Lung (tissue), 11 donors: ENCODE measurements at regions not wholly inside any gene's neighbourhood (a gene's known extent, or its start where the extent isn't known, plus 50 kb on each side); places are given as distances from the start of the nearest gene placed in this dataset.
"Not testable (repeated sequence)": the region's sequence is repeated elsewhere in the genome, so short reads cannot be mapped to it uniquely, and the experiment has no call there.

Experiments
- ATAC-seq: fragments of 200-7000 bp; cut with Tn5 transposase; one replicate; pipeline ENCODE4 v1.9.1; 2020; ENCODE audit warnings: moderate number of reproducible peaks; ENCODE audit not compliant: insufficient read depth, low FRiP score
- DNase-seq, 3 donors: peaks; one replicate each; pipeline ENCODE4 v3.0.0-alpha.2; 2013 to 2017
- H3K27ac ChIP-seq, 2 donors: one replicate each; pipeline ENCODE4 v1.5.1; 2013; ENCODE audit warnings: mild to moderate bottlenecking in 2 of 2, moderate library complexity in 2 of 2, control low read depth in 1 of 2, inconsistent platforms in 1 of 2, low read depth in 1 of 2, low read length in 1 of 2
- H3K27me3 ChIP-seq, 3 donors: one replicate each; pipeline ENCODE4 v1.5.1; 2013; ENCODE audit warnings: low read length in 2 of 3; ENCODE audit not compliant: control insufficient read depth in 3 of 3, insufficient read depth in 3 of 3
- H3K36me3 ChIP-seq, 4 donors: one replicate each; pipeline ENCODE4 v1.5.1; 2013; ENCODE audit warnings: low read length in 4 of 4, mild to moderate bottlenecking in 1 of 4, moderate library complexity in 1 of 4; ENCODE audit not compliant: control insufficient read depth in 4 of 4, insufficient read depth in 4 of 4
- H3K4me1 ChIP-seq, 5 donors: one replicate each; pipeline ENCODE4 v1.5.1; 2013; ENCODE audit warnings: low read length in 5 of 5, mild to moderate bottlenecking in 2 of 5, moderate library complexity in 1 of 5; ENCODE audit not compliant: control insufficient read depth in 5 of 5, insufficient read depth in 5 of 5
- H3K4me3 ChIP-seq: one replicate; pipeline ENCODE4 v1.5.1; 2013; ENCODE audit warnings: mild to moderate bottlenecking, control low read depth, moderate library complexity
- H3K9ac ChIP-seq, 2 donors: one replicate each; pipeline ENCODE4 v1.5.1; 2013; ENCODE audit warnings: low read length in 2 of 2, control low read depth in 1 of 2; ENCODE audit not compliant: insufficient read depth in 1 of 2
- H3K9me3 ChIP-seq, 4 donors: one replicate each; pipeline ENCODE4 v1.5.1; 2013; ENCODE audit warnings: low read length in 3 of 4, mild to moderate bottlenecking in 1 of 4, moderate library complexity in 1 of 4; ENCODE audit not compliant: control insufficient read depth in 4 of 4, insufficient read depth in 3 of 4
- WGBS, 2 donors: extraction: QIAGEN DNeasy Blood & Tissue Kit; methylation state at CpG; one replicate each; pipeline ENCODE4 v1.1.7; 2013; 5-methylcytosine and 5-hydroxymethylcytosine counted together
- TF ChIP-seq, protein P1 (sequence below): IDR thresholded peaks from 2 replicates; pipeline ENCODE4 v1.5.1; 2012; ENCODE audit warnings: mild to moderate bottlenecking; ENCODE audit errors: control extremely low read depth, extremely low read depth
- donor health status: control.
- donor health status: control.
- donor health status: Bipolar disorder and iron deficiency.
- donor health status: healthy.
- donor health status: DM: yes; HTN: yes; CAD: no.

DNA sequence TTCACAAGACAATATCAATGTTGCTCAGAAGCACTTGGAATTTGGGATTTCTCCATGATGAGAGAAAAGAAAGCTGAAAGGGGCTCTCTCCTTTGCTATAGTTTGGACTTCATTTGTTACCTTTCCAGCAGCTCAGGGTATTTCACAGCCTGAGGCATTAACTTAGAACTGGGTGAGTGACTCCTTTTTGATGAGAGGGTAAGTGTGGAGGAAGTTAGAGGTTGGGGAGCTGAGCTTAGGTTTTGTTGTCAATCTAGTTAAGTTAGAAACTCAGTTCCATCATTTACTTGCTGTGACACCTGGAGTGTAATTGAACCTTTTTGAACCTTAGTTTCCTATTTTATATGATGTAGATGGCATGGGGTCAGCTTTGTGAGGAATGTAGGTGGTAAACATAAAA lies 359.1 kb downstream of the PDCD6IP start:
- Histone ChIP-seq H3K36me3 (no peaks in the 10 kb centered on the region), H3K27ac (no peak overlapping the region), H3K27me3 (no peaks in the 10 kb centered on the region), H3K9ac (no peak overlapping the region), H3K4me1 (no peaks in the 10 kb centered on the region), H3K4me3 (no peak overlapping the region), H3K9me3 (no peaks in the 10 kb centered on the region)
- DNase-seq (no peak), ATAC-seq (no peak)
- TF ChIP-seq, protein P1, sequence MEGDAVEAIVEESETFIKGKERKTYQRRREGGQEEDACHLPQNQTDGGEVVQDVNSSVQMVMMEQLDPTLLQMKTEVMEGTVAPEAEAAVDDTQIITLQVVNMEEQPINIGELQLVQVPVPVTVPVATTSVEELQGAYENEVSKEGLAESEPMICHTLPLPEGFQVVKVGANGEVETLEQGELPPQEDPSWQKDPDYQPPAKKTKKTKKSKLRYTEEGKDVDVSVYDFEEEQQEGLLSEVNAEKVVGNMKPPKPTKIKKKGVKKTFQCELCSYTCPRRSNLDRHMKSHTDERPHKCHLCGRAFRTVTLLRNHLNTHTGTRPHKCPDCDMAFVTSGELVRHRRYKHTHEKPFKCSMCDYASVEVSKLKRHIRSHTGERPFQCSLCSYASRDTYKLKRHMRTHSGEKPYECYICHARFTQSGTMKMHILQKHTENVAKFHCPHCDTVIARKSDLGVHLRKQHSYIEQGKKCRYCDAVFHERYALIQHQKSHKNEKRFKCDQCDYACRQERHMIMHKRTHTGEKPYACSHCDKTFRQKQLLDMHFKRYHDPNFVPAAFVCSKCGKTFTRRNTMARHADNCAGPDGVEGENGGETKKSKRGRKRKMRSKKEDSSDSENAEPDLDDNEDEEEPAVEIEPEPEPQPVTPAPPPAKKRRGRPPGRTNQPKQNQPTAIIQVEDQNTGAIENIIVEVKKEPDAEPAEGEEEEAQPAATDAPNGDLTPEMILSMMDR = no peak

DNA sequence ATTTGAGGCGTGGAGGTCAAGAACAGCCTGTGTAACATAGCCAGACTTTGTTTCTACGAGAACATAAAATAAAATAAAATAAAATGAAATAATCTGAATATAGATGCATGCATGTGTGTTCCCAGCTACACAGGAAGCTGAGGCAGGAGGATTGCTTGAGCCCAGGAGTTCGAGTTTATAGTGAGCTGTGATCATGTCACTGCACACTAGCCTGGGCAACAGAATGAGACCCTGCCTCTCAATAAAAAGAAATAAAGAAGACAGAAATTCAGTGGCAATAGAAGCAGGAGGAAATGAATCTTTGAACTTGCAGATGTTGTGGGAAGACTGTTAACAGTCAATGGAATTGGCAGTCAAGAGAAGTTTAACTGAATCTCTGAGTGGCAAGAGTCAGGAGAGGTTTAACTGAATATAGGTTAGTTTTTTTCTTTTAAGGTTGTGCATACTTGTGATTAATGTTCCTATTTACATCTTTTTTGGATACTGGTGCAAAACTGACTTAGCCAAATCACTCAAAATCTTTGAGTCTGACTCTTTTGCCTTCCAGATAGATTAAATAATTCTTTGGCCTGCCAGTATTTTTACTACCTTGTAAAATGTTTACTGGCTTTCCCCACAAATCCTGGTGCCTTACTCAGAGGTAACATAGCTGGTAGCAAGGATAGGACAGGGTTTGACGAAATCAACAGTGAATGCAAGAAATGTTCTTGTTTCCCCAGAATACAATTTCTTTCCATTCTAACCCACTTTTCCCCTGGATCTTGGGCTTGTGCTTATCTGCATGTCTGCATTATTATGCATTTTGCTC lies 361.4 kb downstream of the PDCD6IP start:
- TF ChIP-seq, protein P1 = no peak
- Histone ChIP-seq H3K9me3 (no peaks in the 10 kb centered on the region), H3K9ac (no peak overlapping the region), H3K27ac (no peak overlapping the region), H3K36me3 (no peaks in the 10 kb centered on the region), H3K27me3 (no peaks in the 10 kb centered on the region), H3K4me1 (no peaks in the 10 kb centered on the region), H3K4me3 (no peak overlapping the region)
- WGBS, 2 donors = 79 to 86% methylated on average over 4 of the region's 4 CpGs
- no peak for DNase-seq
- ATAC-seq = no peak

DNA sequence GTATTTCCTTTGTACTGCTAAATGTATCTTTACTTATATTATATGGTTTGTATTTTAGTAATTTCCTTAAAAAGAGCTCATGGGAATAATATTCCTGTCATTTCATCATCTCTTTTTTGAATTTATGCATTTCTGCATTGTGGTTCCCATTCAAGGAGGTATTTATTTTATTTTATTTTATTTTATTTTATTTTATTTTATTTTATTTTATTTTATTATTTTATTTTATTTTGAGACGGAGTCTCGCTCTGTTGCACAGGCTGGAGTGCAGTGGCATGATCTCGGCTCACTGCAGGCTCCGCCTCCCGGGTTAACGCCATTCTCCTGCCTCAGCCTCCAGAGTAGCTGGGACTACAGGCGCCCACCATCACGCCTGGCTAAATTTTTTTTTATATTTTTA lies 371.2 kb downstream of the PDCD6IP start:
- H3K9me3 ChIP-seq, H3K4me3 ChIP-seq, H3K36me3 ChIP-seq, H3K4me1 ChIP-seq, H3K27me3 ChIP-seq, H3K27ac ChIP-seq, ATAC-seq, DNase-seq, H3K9ac ChIP-seq: not testable (repeated sequence)
- 91 to 96% methylated on average over 8 of the region's 8 CpGs for WGBS, 2 donors

DNA sequence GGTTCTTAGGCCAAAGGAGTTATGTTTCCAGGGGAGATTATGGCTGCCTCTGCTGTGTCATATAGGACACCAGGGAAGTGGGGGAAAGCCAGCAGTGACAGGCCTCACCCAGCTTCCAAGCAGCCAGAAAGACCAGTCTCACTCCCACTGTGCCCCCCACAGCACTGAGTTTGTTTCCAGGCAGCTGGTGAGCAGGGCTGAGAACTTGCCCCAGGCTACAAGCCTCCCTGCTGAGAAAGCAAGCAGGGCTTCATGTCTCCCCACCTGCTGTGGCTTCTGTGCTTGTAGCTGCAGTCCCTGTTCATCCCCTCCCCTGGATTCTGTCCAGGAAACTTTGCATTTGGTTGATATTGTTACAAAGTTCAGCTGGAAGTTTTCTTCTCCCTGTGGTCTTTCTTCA lies 376.3 kb downstream of the PDCD6IP start:
- no peak overlapping the region for H3K9ac ChIP-seq
- DNase-seq (no peak), ATAC-seq (no peak)
- H3K4me3 ChIP-seq = no peak overlapping the region
- no peaks in the 10 kb centered on the region for H3K4me1 ChIP-seq
- no peak overlapping the region for H3K27ac ChIP-seq
- H3K36me3 ChIP-seq = no peaks in the 10 kb centered on the region
- no peaks in the 10 kb centered on the region for H3K27me3 ChIP-seq
- H3K9me3 ChIP-seq = peaks cover 0 to 4% (median 0%) of the 10 kb centered on the region in 4 donors
- TF ChIP-seq, protein P1 = no peak
